HCT116 (cell line): ENCODE measurements at regions not wholly inside any gene's neighbourhood (a gene's known extent, or its start where the extent isn't known, plus 50 kb on each side); places are given as distances from the start of the nearest gene placed in this dataset.

Experiments used
- ATAC-seq: fragments of 200-7000 bp; cut with Tn5 transposase; 2 replicates; pipeline ENCODE4 v1.9.1; 2020; ENCODE audit warnings: mild to moderate bottlenecking, moderate library complexity
- BruUV-seq: library from RNA; stranded (reverse); fragments of 400-500 nt; replicated peaks from 2 replicates; lab custom pipeline; 2021; lab: Mats Ljungman, UMichigan
- CTCF ChIA-PET: fragments of 300-600 bp; sonication (Branson Sonifier 250); formaldehyde crosslinking; loops from one replicate; lab custom pipeline; 2021; ENCODE audit warnings: antibody characterized with exemption; lab: Charles Lee
- POLR2A ChIA-PET: fragments of 300-600, 350-600 bp; sonication (Branson Sonifier 250); formaldehyde crosslinking; loops from one replicate; lab custom pipeline; 2021; ENCODE audit warnings: antibody characterized with exemption; lab: Charles Lee
- RAD21 ChIA-PET, 2 experiments: fragments of 300-600 bp; sonication (Branson Sonifier 250); formaldehyde crosslinking; loops; one replicate each; lab custom pipeline; 2023; ENCODE audit warnings: low total read pairs in 2 of 2; ENCODE audit not compliant: uncharacterized antibody in 2 of 2, unreplicated experiment in 2 of 2, low non-redundant PET in 1 of 2; lab: Charles Lee
- DNase-seq: peaks from one replicate; pipeline ENCODE4 v3.0.0-alpha.2; 2010; ENCODE audit warnings: low read depth, low spot score
- H2AFZ ChIP-seq: fragments of 200-600 bp; shearing (Covaris generic), sonication (generic); 2 replicates; pipeline ENCODE4 v1.6.1; 2017; ENCODE audit warnings: low read depth, mixed run types, mixed read lengths, antibody characterized with exemption, low read length; ENCODE audit not compliant: poor library complexity, severe bottlenecking
- H3K27ac ChIP-seq: 2 replicates; pipeline ENCODE4 v1.5.1; 2012; ENCODE audit warnings: low read depth, low read length
- H3K27me3 ChIP-seq: fragments of 200-600 bp; sonication (generic); 2 replicates; pipeline ENCODE4 v1.6.1; 2016; ENCODE audit warnings: mixed run types, low read length, mixed read lengths; ENCODE audit not compliant: insufficient read depth
- H3K36me3 ChIP-seq, 2 experiments: fragments of 200-500 bp in 1 of 2; fragments of 200-600 bp in 1 of 2; sonication (Bioruptor generic) in 1 of 2; sonication (generic) in 1 of 2; 2 replicates each; pipeline versions ENCODE4 v1.5.1 to v1.6.1; 2014 to 2016; ENCODE audit warnings: low read length in 2 of 2, inconsistent platforms in 1 of 2, mixed read lengths in 1 of 2, mixed run types in 1 of 2; ENCODE audit not compliant: insufficient read depth in 2 of 2, control insufficient read depth in 1 of 2
- H3K4me1 ChIP-seq, 2 experiments: fragments of 200-600 bp in 1 of 2; sonication (generic) in 1 of 2; 2 replicates each; pipeline versions ENCODE4 v1.5.1 to v1.6.1; 2012 to 2017; ENCODE audit warnings: low read length in 2 of 2, inconsistent platforms in 1 of 2, mild to moderate bottlenecking in 1 of 2, mixed read lengths in 1 of 2, mixed run types in 1 of 2, moderate library complexity in 1 of 2; ENCODE audit not compliant: insufficient read depth in 2 of 2, control insufficient read depth in 1 of 2
- H3K4me2 ChIP-seq: fragments of 200-600 bp; sonication (generic); 2 replicates; pipeline ENCODE4 v1.6.1; 2017; ENCODE audit warnings: mixed run types, low read length, mixed read lengths
- H3K4me3 ChIP-seq, 2 experiments: fragments of 200-600 bp in 1 of 2; sonication (generic) in 1 of 2; replicated peaks in 1 of 2; 2 replicates each; pipeline ENCODE4 v1.5.1; 2011 to 2016; ENCODE audit warnings: low read length in 2 of 2, control low read depth in 1 of 2, low read depth in 1 of 2, mild to moderate bottlenecking in 1 of 2, mixed read lengths in 1 of 2, mixed run types in 1 of 2
- H3K79me2 ChIP-seq: fragments of 200-600 bp; sonication (generic); 2 replicates; pipeline ENCODE4 v1.6.1; 2017; ENCODE audit warnings: mild to moderate bottlenecking, mixed run types, low read length, moderate library complexity, mixed read lengths; ENCODE audit not compliant: insufficient read depth
- H3K9ac ChIP-seq: fragments of 200-600 bp; sonication (generic); 2 replicates; pipeline ENCODE4 v1.6.1; 2016; ENCODE audit warnings: low read length, mixed read lengths
- H3K9me2 ChIP-seq: fragments of 200-600 bp; sonication (generic), shearing (Covaris generic); 2 replicates; pipeline ENCODE4 v1.6.1; 2017; ENCODE audit warnings: mixed run types, mild to moderate bottlenecking, moderate library complexity; ENCODE audit not compliant: insufficient read depth
- H3K9me3 ChIP-seq, 2 experiments: fragments of 200-500 bp in 1 of 2; fragments of 200-600 bp in 1 of 2; sonication (Bioruptor generic) in 1 of 2; sonication (generic) in 1 of 2; 2 replicates each; pipeline ENCODE4 v1.6.1; 2014 to 2017; ENCODE audit warnings: low read length in 2 of 2, mixed read lengths in 2 of 2, inconsistent platforms in 1 of 2, low read depth in 1 of 2, mild to moderate bottlenecking in 1 of 2, mixed run types in 1 of 2, moderate library complexity in 1 of 2; ENCODE audit not compliant: control insufficient read depth in 1 of 2, insufficient read depth in 1 of 2
- H4K20me1 ChIP-seq: fragments of 200-600 bp; sonication (generic), shearing (Covaris generic); 2 replicates; pipeline ENCODE4 v1.6.1; 2017; ENCODE audit warnings: mixed run types, mild to moderate bottlenecking, moderate library complexity; ENCODE audit not compliant: insufficient read depth
- CBX3 ChIP-seq: IDR thresholded peaks from 2 replicates; pipeline ENCODE4 v1.6.1; 2012; ENCODE audit warnings: low read depth
- CEBPB ChIP-seq: IDR thresholded peaks from 2 replicates; pipeline ENCODE4 v1.6.1; 2012; ENCODE audit warnings: low read depth
- EGR1 ChIP-seq: IDR thresholded peaks from 2 replicates; pipeline ENCODE4 v1.6.1; 2012; ENCODE audit warnings: low read depth
- ELF1 ChIP-seq: IDR thresholded peaks from 2 replicates; pipeline ENCODE4 v1.6.1; 2012; ENCODE audit warnings: low read depth, borderline replicate concordance
- FOSL1 ChIP-seq: IDR thresholded peaks from 2 replicates; pipeline ENCODE4 v1.6.1; 2012; ENCODE audit warnings: low read depth
- POLR2AphosphoS5 ChIP-seq: IDR thresholded peaks from 2 replicates; pipeline ENCODE4 v1.6.1; 2011; ENCODE audit warnings: mild to moderate bottlenecking, low read depth, low read length, moderate library complexity
- SRF ChIP-seq: IDR thresholded peaks from 2 replicates; pipeline ENCODE4 v1.6.1; 2012; ENCODE audit warnings: low read depth
- intact Hi-C: fragments of 100-400 bp; cut with micrococcal nuclease; formaldehyde crosslinking; loops from 2 replicates; pipeline ENCODE4 v1.10.0; 2022
- TF ChIP-seq, protein P1 (sequence below), 3 experiments: fragments of 200-600 bp in 1 of 3; sonication (generic) in 1 of 3; IDR thresholded peaks in 2 of 3; conservative IDR thresholded peaks in 1 of 3; 2 replicates each; pipeline ENCODE4 v1.5.1; 2012 to 2017; ENCODE audit warnings: low read depth in 2 of 3, low read length in 2 of 3, antibody characterized with exemption in 1 of 3, borderline replicate concordance in 1 of 3, control low read depth in 1 of 3, mild to moderate bottlenecking in 1 of 3, mixed read lengths in 1 of 3, mixed run types in 1 of 3, moderate library complexity in 1 of 3; ENCODE audit not compliant: insufficient read depth in 1 of 3
- TF ChIP-seq, protein P2 (sequence below): IDR thresholded peaks from 2 replicates; pipeline ENCODE4 v1.6.1; 2011; ENCODE audit warnings: mild to moderate bottlenecking, low read length, moderate library complexity; ENCODE audit not compliant: insufficient replicate concordance; ENCODE audit errors: extremely low read depth
- TF ChIP-seq, protein P3 (sequence below): IDR thresholded peaks from 2 replicates; pipeline ENCODE4 v1.6.1; 2012; ENCODE audit warnings: low read depth

DNA sequence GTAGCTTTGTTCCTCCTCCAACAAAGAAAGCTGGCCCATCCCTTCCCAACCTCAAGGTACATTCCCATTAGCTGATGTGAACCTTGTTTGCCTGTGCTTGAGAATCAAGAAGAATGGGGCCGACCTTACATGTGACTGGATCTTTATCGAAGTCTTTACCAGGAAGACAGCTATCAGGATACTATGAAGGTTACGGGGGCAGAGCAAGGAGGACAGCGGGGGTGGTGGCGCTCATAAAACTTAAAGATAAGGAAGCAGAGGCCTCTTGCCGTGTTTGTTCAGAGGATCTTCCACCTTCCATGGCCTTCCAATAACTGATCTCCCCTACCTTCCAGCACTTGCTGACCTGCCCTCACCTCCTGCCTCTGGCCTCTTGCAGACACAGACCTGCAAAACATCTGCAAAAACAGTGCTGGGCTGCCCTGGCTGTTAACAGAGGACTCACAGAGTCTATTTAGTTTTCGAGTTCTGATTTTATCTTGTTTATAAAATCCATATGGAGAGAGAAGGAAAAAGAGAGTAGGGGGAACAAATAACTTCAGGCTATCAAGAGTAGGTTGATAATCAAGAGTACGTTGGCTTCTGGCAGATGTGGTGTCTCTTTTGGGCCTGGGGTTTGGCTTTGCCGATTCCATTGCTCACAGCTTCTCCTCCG is 198.0 kb downstream of the HUNK start:
- no peak for TF ChIP-seq CBX3
- TF ChIP-seq, protein P1, sequence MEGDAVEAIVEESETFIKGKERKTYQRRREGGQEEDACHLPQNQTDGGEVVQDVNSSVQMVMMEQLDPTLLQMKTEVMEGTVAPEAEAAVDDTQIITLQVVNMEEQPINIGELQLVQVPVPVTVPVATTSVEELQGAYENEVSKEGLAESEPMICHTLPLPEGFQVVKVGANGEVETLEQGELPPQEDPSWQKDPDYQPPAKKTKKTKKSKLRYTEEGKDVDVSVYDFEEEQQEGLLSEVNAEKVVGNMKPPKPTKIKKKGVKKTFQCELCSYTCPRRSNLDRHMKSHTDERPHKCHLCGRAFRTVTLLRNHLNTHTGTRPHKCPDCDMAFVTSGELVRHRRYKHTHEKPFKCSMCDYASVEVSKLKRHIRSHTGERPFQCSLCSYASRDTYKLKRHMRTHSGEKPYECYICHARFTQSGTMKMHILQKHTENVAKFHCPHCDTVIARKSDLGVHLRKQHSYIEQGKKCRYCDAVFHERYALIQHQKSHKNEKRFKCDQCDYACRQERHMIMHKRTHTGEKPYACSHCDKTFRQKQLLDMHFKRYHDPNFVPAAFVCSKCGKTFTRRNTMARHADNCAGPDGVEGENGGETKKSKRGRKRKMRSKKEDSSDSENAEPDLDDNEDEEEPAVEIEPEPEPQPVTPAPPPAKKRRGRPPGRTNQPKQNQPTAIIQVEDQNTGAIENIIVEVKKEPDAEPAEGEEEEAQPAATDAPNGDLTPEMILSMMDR (IDR thresholded peaks at IDR 0.05 in 2 of 3, conservative IDR thresholded peaks at IDR 0.05 in 1 of 3; ENCODE audit: borderline replicate concordance in 1 of 3, insufficient read depth in 1 of 3, low read depth in 2 of 3, low read length in 2 of 3) = no peak
- TF ChIP-seq EGR1 = no peak
- TF ChIP-seq, protein P2, sequence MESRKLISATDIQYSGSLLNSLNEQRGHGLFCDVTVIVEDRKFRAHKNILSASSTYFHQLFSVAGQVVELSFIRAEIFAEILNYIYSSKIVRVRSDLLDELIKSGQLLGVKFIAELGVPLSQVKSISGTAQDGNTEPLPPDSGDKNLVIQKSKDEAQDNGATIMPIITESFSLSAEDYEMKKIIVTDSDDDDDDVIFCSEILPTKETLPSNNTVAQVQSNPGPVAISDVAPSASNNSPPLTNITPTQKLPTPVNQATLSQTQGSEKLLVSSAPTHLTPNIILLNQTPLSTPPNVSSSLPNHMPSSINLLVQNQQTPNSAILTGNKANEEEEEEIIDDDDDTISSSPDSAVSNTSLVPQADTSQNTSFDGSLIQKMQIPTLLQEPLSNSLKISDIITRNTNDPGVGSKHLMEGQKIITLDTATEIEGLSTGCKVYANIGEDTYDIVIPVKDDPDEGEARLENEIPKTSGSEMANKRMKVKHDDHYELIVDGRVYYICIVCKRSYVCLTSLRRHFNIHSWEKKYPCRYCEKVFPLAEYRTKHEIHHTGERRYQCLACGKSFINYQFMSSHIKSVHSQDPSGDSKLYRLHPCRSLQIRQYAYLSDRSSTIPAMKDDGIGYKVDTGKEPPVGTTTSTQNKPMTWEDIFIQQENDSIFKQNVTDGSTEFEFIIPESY = no peak
- TF ChIP-seq, protein P3, sequence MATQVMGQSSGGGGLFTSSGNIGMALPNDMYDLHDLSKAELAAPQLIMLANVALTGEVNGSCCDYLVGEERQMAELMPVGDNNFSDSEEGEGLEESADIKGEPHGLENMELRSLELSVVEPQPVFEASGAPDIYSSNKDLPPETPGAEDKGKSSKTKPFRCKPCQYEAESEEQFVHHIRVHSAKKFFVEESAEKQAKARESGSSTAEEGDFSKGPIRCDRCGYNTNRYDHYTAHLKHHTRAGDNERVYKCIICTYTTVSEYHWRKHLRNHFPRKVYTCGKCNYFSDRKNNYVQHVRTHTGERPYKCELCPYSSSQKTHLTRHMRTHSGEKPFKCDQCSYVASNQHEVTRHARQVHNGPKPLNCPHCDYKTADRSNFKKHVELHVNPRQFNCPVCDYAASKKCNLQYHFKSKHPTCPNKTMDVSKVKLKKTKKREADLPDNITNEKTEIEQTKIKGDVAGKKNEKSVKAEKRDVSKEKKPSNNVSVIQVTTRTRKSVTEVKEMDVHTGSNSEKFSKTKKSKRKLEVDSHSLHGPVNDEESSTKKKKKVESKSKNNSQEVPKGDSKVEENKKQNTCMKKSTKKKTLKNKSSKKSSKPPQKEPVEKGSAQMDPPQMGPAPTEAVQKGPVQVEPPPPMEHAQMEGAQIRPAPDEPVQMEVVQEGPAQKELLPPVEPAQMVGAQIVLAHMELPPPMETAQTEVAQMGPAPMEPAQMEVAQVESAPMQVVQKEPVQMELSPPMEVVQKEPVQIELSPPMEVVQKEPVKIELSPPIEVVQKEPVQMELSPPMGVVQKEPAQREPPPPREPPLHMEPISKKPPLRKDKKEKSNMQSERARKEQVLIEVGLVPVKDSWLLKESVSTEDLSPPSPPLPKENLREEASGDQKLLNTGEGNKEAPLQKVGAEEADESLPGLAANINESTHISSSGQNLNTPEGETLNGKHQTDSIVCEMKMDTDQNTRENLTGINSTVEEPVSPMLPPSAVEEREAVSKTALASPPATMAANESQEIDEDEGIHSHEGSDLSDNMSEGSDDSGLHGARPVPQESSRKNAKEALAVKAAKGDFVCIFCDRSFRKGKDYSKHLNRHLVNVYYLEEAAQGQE = no peak
- TF ChIP-seq POLR2AphosphoS5 = no peak
- no peak for TF ChIP-seq ELF1
- no peak for TF ChIP-seq SRF
- TF ChIP-seq CEBPB = no peak
- no peak for TF ChIP-seq FOSL1
- POLR2A ChIA-PET = no interaction called here
- intact Hi-C loops = no loop called here
- no peak overlapping the region for H3K27ac ChIP-seq
- H4K20me1 ChIP-seq = no peaks in the 10 kb centered on the region
- BruUV-seq = no TSS peak
- peaks cover 6% of the 10 kb centered on the region; the same call in 1 of the 2 replicates for H3K27me3 ChIP-seq
- RAD21 ChIA-PET = no interaction called here
- no peak for ATAC-seq
- H3K9me3 ChIP-seq = no peaks in the 10 kb centered on the region
- no peak overlapping the region for H3K4me3 ChIP-seq
- CTCF ChIA-PET = no interaction called here
- H3K9me2 ChIP-seq = no peaks in the 10 kb centered on the region
- no peak overlapping the region for H2AFZ ChIP-seq
- H3K36me3 ChIP-seq = no peaks in the 10 kb centered on the region
- H3K79me2 ChIP-seq = no peaks in the 10 kb centered on the region
- H3K4me1 ChIP-seq = no peaks in the 10 kb centered on the region
- no peak for DNase-seq
- H3K4me2 ChIP-seq = no peak overlapping the region
- no peak overlapping the region for H3K9ac ChIP-seq
